Progenitor cell of endocrine pancreas (in vitro differentiated cells): ENCODE measurements at regions not wholly inside any gene's neighbourhood (a gene's known extent, or its start where the extent isn't known, plus 50 kb on each side); places are given as distances from the start of the nearest gene placed in this dataset.

ENCODE experiments used
- DNase-seq: peaks from one replicate; pipeline ENCODE4 v3.0.0; 2021; ENCODE audit warnings: low spot score; ENCODE audit not compliant: unreplicated experiment
- H3K27ac Mint-ChIP-seq: 2 replicates; pipeline ENCODE4 v1.8.0; 2021; ENCODE audit warnings: mild to moderate bottlenecking, moderate library complexity, mixed read lengths
- H3K27me3 Mint-ChIP-seq: 2 replicates; pipeline ENCODE4 v1.8.0; 2021; ENCODE audit warnings: mixed read lengths
- H3K36me3 Mint-ChIP-seq: 2 replicates; pipeline ENCODE4 v1.8.0; 2022; ENCODE audit warnings: mixed read lengths; ENCODE audit not compliant: insufficient read depth
- H3K4me1 Mint-ChIP-seq: 2 replicates; pipeline ENCODE4 v1.8.0; 2021; ENCODE audit warnings: low read depth, mixed read lengths
- H3K4me3 Mint-ChIP-seq: 2 replicates; pipeline ENCODE4 v1.8.0; 2021; ENCODE audit warnings: low read depth, mild to moderate bottlenecking, moderate library complexity, mixed read lengths
- H3K9me3 Mint-ChIP-seq: 2 replicates; pipeline ENCODE4 v1.8.0; 2021; ENCODE audit warnings: low read depth, mixed read lengths
- TF ChIP-seq, protein P1 (sequence below): fragments of 200-600 bp; sonication (generic); IDR thresholded peaks from one replicate; pipeline ENCODE4 v1.5.0; 2021; ENCODE audit warnings: antibody characterized with exemption, mild to moderate bottlenecking; ENCODE audit not compliant: unreplicated experiment

DNA sequence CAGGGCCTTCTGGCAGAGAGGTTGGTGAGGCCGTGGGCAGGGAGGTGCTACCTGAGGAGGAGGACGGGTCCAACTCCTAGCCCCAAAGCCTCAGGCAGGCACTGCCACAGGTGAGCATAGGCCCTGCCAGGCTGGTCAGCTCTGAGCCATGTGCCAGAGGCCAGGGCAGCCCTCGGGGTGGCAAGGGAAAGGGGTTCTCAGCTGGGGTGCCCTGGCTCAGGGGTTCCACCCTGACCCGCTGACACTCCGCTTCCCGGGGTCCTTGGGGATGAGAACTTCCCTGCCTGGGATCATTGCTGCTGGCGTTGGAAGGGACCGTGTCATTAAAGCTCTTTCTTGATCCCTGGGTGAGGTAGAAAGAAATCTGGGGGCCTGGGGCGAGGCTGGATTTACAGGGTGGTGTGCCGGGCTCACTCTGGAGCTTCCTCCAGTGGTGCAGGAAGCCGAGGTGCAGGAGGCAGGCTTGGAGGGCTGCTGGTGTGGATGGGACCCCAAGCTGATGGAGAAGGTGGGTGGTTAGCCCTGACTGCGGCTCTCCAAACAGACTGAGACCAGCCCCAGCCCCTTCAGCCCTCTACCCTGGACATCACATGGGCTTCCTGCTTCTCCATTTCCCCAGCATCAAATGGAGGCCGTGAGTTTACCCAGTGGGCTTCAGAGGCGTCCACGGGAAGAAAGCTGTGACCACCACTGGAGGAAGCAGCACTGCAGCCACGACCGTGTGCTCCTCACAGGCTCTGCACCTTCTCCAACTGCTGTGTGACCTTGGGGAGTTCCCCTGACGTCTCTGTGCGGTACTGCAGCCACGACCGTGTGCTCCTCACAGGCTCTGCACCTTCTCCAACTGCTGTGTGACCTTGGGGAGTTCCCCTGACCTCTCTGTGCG is 295.2 kb downstream of the NDUFA10 start:
- peaks cover 14% of the 10 kb centered on the region for H3K27me3 Mint-ChIP-seq
- no peak overlapping the region for H3K4me3 Mint-ChIP-seq
- TF ChIP-seq, protein P1, sequence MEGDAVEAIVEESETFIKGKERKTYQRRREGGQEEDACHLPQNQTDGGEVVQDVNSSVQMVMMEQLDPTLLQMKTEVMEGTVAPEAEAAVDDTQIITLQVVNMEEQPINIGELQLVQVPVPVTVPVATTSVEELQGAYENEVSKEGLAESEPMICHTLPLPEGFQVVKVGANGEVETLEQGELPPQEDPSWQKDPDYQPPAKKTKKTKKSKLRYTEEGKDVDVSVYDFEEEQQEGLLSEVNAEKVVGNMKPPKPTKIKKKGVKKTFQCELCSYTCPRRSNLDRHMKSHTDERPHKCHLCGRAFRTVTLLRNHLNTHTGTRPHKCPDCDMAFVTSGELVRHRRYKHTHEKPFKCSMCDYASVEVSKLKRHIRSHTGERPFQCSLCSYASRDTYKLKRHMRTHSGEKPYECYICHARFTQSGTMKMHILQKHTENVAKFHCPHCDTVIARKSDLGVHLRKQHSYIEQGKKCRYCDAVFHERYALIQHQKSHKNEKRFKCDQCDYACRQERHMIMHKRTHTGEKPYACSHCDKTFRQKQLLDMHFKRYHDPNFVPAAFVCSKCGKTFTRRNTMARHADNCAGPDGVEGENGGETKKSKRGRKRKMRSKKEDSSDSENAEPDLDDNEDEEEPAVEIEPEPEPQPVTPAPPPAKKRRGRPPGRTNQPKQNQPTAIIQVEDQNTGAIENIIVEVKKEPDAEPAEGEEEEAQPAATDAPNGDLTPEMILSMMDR, result no peak
- no peaks in the 10 kb centered on the region for H3K36me3 Mint-ChIP-seq
- no peaks in the 10 kb centered on the region for H3K4me1 Mint-ChIP-seq
- H3K9me3 Mint-ChIP-seq, result no peaks in the 10 kb centered on the region
- DNase-seq, result no peak
- no peak overlapping the region for H3K27ac Mint-ChIP-seq

DNA sequence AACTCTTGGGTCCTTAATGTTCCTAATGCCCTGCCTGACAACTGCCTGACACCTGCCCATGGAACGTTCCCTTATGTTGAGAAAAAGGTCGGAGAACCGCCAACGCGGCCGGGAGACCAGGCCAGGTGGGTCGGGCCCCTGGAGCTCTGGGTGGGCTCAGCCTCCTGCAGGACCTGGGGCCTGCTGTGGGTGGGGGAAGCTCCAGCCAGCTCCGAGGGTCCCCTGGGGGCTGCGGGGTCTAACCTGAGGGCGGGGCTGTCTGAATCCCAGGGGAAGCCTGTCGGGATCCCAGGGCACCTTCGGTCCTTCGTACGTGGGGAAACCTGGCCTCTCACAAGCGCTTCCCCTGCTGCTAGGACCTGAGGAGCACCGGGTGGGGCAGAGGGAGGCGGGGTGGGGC is 296.0 kb downstream of the NDUFA10 start:
- TF ChIP-seq, protein P1, result no peak
- H3K4me1 Mint-ChIP-seq, result no peaks in the 10 kb centered on the region

DNA sequence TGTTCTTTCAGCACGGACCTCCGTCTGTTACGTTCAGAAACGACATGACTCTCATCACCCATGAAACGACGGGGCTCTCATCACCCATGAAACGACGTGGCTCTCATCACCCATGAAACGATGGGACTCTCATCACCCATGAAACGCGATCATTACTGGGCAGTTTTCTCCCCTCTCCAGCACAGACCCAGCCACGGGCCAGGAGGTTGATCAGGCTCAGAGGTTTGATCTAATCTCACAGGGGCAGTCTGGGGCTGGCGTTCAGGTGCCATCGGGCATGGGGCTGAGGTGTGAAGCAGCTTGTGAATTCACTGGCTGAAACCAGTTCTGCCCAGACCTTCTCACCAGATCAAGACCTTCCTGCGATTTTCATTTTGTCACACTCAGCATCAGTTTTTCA is 296.4 kb downstream of the NDUFA10 start:
- H3K4me3 Mint-ChIP-seq, result no peak overlapping the region
- H3K27me3 Mint-ChIP-seq, result peaks cover 10% of the 10 kb centered on the region
- no peaks in the 10 kb centered on the region for H3K9me3 Mint-ChIP-seq
- TF ChIP-seq, protein P1, result no peak
- no peaks in the 10 kb centered on the region for H3K36me3 Mint-ChIP-seq
- H3K27ac Mint-ChIP-seq, result no peak overlapping the region
- H3K4me1 Mint-ChIP-seq, result no peaks in the 10 kb centered on the region
- no peak for DNase-seq

More for the DNA sequence above, 296.0 kb downstream of the NDUFA10 start:
- DNase-seq, result no peak
- H3K4me3 Mint-ChIP-seq, result no peak overlapping the region
- H3K9me3 Mint-ChIP-seq, result no peaks in the 10 kb centered on the region
- H3K36me3 Mint-ChIP-seq, result no peaks in the 10 kb centered on the region
- H3K27ac Mint-ChIP-seq, result no peak overlapping the region
- peaks cover 12% of the 10 kb centered on the region for H3K27me3 Mint-ChIP-seq

DNA sequence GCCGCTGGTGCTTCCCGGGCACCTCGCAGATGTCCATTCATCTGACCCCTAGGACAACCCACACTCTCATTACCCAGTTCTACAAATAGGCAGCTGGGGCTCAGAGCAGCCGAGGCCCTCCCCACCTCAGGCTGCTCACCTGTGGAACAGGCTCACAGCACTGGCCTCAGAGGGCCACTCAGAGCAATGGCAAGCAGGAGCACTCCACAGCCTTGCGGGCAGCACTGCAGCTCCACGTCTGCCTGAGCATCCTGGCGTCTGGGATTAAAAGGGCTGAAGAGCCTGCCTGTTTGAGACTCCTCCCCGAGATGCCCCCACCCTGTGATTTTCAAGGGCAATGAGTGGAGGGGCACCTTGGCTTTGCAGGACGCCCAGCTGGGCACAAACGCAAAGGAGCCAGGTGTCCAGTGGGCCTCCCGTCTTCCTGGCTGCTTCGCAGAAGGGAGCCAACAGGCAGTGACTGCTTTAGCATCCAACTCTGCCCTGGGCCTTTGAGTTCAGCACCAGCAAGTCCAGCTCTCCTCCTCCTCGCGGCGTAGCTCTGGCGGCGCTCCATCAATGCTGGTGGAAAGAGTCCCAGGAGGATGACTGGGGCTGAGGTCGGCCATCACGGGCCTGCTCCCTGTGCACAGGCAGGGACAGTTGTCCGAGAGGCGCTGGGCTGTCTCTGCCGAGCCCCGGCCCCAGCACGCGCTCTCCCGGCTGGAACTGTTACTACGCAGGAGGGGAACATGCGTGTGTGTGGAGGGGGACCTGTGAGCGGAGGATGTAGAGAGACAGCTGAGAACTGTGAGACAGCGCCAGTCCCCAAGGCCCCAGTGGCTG is 297.2 kb downstream of the NDUFA10 start:
- DNase-seq, result no peak
- no peak overlapping the region for H3K27ac Mint-ChIP-seq
- H3K27me3 Mint-ChIP-seq, result peaks cover 12% of the 10 kb centered on the region
- H3K4me1 Mint-ChIP-seq, result no peaks in the 10 kb centered on the region
- no peaks in the 10 kb centered on the region for H3K9me3 Mint-ChIP-seq
- TF ChIP-seq, protein P1, result no peak
- H3K4me3 Mint-ChIP-seq, result no peak overlapping the region
- no peaks in the 10 kb centered on the region for H3K36me3 Mint-ChIP-seq

DNA sequence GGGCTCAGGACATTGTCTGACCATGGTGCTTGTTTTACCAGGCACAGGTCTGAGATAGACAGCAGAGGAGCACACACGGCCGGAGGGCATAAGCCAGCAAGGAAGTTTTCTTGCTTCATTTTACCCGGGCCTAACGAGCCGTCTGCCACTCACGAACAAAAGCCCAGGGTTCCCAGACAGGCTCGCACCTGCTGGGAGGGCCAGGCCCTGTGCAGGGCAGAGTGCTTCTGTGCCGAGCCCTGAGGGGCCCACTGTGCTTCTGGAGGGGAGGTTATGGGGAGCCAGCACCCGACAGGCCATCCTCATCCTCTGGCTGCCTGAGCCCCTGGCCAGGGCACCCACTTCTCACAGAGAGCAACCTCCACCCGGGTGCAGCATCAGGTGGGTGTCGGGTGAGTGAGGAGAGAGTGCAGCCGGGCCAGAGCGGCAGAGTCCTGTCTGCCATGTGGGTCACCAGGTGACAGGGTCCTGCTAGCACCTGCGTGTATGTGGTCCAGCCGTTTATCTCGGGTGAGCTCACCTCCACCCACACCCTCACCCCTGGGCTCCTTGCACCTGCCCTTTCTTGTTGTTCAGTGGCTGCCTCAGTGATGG is 297.9 kb downstream of the NDUFA10 start:
- DNase-seq, result no peak
- Mint-ChIP-seq H3K27ac (no peak overlapping the region), H3K36me3 (no peaks in the 10 kb centered on the region), H3K27me3 (peaks cover 12% of the 10 kb centered on the region), H3K4me1 (no peaks in the 10 kb centered on the region), H3K4me3 (no peak overlapping the region), H3K9me3 (no peaks in the 10 kb centered on the region)
- TF ChIP-seq, protein P1, result no peak
